ES-I3 (cell line): ENCODE measurements at regions not wholly inside any gene's neighbourhood (a gene's known extent, or its start where the extent isn't known, plus 50 kb on each side); places are given as distances from the start of the nearest gene placed in this dataset.
A peak's percentile ranks its signal among the peaks of the same experiment; 100 is the strongest.
"Not testable (repeated sequence)": the region's sequence is repeated elsewhere in the genome, so short reads cannot be mapped to it uniquely, and the experiment has no call there.

Source experiments
- H3K36me3 ChIP-seq: 2 replicates; pipeline ENCODE4 v1.6.1; 2013; ENCODE audit warnings: mild to moderate bottlenecking, low read length, control low read depth, moderate library complexity; ENCODE audit not compliant: insufficient read depth
- H3K4me1 ChIP-seq: 2 replicates; pipeline ENCODE4 v1.6.1; 2013; ENCODE audit warnings: mild to moderate bottlenecking, control low read depth, low read length; ENCODE audit not compliant: insufficient read depth
- H3K9ac ChIP-seq: 2 replicates; pipeline ENCODE4 v1.6.1; 2013; ENCODE audit warnings: low read depth, mild to moderate bottlenecking, low read length, moderate library complexity
- H3K9me3 ChIP-seq: 2 replicates; pipeline ENCODE4 v1.6.1; 2013; ENCODE audit warnings: mild to moderate bottlenecking, low read length, moderate library complexity; ENCODE audit not compliant: control insufficient read depth, insufficient read depth

DNA sequence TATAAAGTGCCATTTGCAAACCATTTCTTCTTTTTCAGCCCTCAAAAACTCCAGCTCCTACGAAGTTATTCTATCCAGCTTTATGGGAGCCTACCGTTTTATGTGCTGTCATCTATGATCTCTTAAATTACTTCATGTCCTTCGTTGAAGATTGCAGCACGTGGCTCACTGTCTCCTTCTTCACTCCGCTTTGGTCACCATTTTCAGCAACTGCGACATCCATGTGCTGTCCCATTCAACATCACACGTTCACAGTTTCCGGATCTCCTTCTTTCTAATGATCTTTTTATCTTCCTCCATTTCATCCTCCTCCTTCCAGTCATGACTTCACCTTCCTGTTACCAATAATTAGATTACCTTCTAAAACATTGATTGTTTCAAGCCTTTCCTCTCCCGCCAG lies 143.3 kb upstream of the KRAS start:
- Histone ChIP-seq H3K4me1 (no peaks in the 10 kb centered on the region), H3K9ac (no peak overlapping the region)

DNA sequence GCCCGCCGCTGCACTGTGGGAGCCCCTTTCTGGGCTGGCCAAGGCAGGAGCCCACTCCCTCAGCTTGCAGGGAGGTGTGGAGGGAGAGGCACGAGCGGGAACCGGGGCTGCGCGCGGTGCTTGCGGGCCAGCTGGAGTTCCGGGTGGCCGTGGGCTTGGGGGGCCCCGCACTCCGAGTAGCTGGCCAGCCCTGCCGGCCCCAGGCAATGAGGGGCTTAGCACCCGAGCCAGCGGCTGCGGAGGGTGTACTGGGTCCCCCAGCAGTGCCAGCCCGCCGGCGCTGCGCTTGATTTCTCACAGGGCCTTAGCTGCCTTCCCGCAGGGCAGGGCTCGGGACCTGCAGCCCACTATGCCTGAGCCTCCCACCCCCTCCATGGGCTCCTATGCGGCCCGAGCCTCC lies 140.6 kb upstream of the KRAS start:
- not testable (repeated sequence) for H3K9me3 ChIP-seq, H3K9ac ChIP-seq, H3K36me3 ChIP-seq, H3K4me1 ChIP-seq

More for the DNA sequence above, 143.3 kb upstream of the KRAS start:
- Histone ChIP-seq H3K36me3 (no peaks in the 10 kb centered on the region), H3K9me3 (no peaks in the 10 kb centered on the region)

DNA sequence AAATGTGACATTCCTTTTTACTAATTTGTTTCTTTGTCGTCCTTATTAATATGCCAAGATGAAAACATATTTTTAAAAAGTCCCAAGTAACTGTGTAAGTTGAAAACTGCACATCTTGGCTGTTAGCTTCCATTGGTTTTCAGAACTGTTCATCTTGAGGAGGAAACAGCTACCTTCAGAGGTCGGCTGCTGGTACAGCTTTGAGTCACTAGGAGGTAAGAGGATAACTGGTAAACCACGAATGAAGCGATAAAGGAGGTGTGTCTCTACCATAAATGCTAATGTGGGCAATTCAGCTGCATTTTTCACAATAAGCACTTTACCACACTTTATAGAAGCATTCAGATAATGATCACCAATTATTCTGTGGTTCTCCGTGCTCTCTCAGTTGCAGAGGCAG lies 137.5 kb upstream of the KRAS start:
- H3K36me3 ChIP-seq, result no peaks in the 10 kb centered on the region
- no peaks in the 10 kb centered on the region for H3K4me1 ChIP-seq
- H3K9ac ChIP-seq, result no peak overlapping the region
- no peaks in the 10 kb centered on the region for H3K9me3 ChIP-seq

DNA sequence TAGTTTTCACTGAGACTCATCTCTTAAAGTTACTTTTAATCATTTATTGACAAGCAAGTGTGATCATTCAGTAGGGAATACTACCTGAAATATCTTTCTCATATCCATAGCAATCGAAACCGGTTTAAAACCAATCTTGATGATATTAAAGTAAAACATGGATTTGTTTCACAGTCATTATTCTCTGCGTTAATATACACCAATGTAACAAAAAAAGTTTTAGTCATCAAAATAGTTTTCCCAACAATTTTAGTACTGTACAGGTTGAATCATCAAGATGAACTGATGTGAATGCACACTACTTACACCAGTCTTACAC lies 137.0 kb upstream of the KRAS start:
- no peaks in the 10 kb centered on the region for H3K36me3 ChIP-seq
- no peak overlapping the region for H3K9ac ChIP-seq
- H3K4me1 ChIP-seq, result no peaks in the 10 kb centered on the region
- no peaks in the 10 kb centered on the region for H3K9me3 ChIP-seq

DNA sequence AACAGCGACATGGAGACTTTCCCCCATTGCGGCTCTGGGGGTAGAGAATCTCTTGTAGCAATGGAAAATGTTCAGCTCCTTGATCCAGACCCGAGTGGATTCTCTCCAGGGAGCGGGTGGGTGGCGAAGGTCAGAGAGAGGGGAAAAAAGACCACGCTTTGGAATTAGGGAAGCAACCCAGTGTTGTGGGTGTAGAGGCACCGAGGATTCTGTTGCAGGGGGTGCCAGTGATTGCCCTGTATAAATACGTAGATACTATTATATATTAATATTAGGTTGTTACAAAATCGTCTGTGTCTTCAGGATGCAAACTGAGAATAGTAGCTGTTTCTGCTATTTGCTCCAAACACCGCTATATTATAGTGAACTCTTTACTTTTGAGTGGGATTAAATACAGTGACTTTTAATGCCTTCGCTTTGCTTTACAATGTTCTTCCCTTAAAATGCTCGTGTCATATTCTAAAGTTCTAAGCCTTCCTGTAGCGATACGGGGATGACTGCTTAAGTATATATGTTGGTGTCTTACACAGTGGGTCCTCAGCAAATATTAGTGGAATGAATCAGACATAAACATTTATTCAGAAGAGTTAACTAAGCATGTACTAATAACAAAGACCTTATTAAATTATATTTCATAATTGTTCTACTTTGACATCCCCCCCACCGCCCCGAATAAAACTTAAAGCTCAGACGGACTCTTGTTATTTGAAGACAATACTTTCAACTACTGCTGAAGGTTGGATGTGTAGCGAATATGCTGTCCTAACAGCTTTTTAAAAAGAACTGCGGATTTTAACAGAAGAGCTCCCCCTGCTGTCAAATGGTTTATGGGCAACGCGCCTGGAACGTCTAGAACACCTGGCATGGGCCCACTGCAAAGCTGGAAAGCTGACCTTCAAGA lies 136.4 kb upstream of the KRAS start:
- H3K4me1 ChIP-seq, result no peaks in the 10 kb centered on the region
- peak overlapping the region; percentile 95 for H3K9ac ChIP-seq
- H3K9me3 ChIP-seq, result no peaks in the 10 kb centered on the region
- H3K36me3 ChIP-seq, result no peaks in the 10 kb centered on the region

DNA sequence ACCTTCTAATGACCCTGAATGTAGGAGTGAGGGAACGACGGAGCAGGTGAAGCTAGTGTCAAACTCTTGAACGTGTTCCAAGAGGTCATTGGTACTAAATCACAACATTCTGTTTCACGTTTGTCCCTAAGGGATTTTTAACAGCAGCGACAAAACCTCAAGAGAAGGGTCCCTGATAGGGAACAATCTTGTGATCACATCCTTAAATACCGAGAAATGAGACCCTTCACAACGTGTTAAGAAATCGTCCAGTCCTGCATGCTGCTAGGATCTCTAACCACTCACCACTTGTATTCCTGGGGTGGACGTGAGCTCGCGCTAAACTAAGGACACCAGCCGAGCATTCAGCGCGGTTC lies 134.1 kb upstream of the KRAS start:
- Histone ChIP-seq H3K9ac (peak overlapping the region; percentile 95), H3K36me3 (no peaks in the 10 kb centered on the region), H3K9me3 (no peaks in the 10 kb centered on the region), H3K4me1 (no peaks in the 10 kb centered on the region)

DNA sequence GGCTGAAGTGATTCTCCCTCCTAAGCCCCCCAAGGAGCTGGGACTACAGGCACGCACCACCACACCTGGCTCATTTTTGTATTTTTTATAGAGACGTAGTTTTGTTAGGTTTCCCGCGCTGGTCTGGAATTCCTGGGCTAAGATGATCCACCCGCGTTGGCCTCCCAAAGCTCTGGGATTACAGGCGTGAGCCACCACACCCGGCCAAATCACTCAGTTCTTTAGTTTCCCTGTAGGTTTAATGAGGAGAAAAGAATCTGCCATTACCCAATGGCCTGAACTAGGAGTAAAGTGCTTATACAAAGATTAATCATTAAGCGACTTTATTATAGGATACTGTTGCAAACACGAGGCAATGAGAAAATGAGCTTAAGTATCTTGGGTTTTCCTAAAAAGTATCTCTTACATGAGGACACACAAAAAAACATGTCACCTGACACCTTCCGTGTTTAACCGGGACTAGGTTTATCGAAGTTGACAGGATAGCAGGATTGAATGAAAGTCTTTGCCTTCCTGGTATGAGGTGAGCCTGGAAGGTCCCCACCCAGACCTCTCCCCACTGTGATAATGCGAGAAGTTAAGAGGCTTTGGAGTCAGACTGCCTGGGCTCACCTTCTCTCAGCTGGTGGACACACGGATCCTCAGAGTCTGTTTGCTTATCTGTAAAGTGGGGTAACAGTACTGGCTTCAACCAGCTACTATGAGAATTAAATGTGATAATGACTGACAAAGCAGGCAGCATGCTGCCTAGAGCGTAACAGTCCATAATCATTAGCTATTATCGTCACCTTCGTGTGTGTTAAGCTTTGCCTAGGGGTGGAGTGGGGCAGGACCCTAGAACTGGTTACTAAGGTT lies 133.5 kb upstream of the KRAS start:
- no peaks in the 10 kb centered on the region for H3K36me3 ChIP-seq
- H3K4me1 ChIP-seq, result no peaks in the 10 kb centered on the region
- H3K9me3 ChIP-seq, result no peaks in the 10 kb centered on the region
- peak overlapping the region; percentile 95; the same call in 1 of the 2 replicates for H3K9ac ChIP-seq

DNA sequence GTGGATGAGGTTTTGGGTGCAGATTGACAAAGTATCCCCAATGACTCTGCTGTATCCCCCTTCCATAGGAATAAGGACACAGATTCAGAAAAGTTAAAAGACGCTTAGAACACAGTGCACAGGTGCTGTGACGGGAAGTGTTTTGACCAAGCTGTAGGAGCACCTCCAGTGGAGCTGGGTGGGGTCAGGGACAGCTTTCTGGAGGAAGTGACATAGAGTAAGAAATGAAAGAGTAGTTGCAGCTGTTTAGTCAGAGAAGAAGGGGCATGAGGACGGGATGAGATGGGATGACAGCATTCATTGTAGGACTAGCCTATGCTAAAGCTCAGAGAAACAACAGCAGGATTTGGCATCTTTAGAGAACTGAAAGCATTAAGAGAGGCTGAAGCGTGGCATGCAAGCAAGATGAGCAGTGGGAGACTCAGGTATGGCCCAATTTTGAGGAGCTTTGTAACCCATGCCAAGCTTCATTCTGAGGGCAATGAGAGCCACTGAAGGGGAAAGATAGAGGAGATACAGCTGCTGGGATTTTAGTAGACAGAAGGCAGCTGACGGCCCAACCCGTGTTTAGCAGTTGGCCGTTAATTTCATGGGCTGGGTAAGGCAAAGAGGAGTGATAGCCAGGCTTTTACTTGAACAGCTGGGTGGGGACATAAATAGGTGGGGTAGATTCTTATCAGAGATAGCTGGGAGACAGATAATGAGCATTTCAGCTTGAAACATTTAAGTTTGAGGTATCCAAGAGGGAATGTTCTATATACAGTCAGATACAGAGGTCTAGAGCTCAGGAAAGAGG lies 131.8 kb upstream of the KRAS start:
- no peaks in the 10 kb centered on the region; the same call in 1 of the 2 replicates for H3K9me3 ChIP-seq

DNA sequence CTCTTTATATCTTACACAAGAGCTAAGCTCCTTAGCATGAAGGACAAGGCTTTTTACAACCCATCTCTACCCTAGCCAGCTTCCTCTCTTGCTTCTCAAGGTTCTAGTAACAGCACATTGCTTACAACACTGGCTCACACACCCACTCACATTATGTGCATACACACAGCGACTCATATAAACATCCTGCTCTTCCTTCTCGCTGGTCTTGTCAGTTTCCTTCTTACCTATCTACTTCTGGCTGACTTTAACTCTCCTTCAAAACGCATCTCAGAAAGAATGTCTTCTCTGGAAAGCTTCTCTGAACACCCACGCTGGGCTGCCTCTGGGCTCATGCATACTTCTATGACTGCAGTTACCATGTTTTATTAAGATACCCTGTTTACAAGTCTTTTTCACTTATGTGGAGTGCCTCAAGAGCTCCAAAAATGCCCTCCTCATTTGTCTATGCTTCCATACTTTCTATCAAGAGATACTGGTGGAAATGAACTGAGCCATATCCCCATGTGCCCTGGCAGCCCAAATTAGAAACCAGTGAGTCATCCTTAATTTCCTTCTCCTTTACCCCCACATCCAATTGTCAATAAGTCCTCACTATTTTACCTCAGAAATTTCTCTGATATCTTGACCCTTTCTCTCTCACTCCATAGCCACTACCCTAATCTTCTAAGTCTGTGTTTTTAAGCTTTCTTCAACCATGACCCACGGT lies 126.9 kb upstream of the KRAS start:
- Histone ChIP-seq H3K9me3 (no peaks in the 10 kb centered on the region; the same call in 1 of the 2 replicates), H3K9ac (no peak overlapping the region), H3K4me1 (peaks cover 4% of the 10 kb centered on the region; the same call in 1 of the 2 replicates), H3K36me3 (no peaks in the 10 kb centered on the region)

More for the DNA sequence above, 131.8 kb upstream of the KRAS start:
- no peaks in the 10 kb centered on the region for H3K36me3 ChIP-seq
- no peak overlapping the region for H3K9ac ChIP-seq
- H3K4me1 ChIP-seq, result peaks cover 2% of the 10 kb centered on the region; the same call in 1 of the 2 replicates

DNA sequence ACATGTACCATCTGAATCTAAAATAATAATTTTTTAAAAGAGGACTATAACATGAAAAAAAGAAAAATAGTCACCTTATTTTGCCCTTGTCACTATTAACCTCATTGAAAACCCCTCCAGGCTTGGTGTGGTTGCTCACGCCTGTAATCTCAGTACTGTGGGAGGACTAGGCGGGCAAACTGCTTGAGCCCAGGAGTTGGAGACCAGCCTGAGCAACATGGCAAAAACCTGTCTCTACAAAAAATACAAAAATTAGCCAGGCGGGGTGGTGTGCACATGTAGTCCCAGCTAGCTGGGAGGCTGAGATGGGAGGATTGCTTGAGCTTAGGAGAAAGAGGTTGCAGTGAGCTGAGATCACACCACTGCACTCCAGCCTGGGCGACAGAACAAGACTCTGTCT lies 126.3 kb upstream of the KRAS start:
- Histone ChIP-seq H3K36me3 (no peaks in the 10 kb centered on the region), H3K9ac (no peak overlapping the region), H3K9me3 (no peaks in the 10 kb centered on the region; the same call in 1 of the 2 replicates), H3K4me1 (peaks cover 4% of the 10 kb centered on the region; the same call in 1 of the 2 replicates)

DNA sequence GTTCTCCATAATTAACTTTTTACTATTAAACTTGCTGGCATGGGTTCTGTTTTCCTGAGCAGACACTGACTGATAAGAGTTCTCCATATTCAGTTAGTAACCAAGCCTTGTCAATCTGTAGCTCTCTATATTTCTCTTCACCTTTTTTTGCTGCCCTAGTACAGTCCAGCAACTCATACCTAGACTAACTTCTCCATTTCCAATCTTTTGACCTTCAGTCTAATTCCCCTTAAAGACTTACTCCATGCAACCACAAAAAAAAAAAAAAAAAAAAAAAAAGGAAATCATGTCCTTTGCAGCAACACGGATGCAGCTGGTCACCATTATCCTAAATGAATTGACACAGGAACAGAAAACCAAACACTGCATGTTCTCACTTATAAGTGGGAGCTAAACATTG lies 125.7 kb upstream of the KRAS start:
- peaks cover 4% of the 10 kb centered on the region; the same call in 1 of the 2 replicates for H3K4me1 ChIP-seq
- H3K36me3 ChIP-seq, result no peaks in the 10 kb centered on the region
- H3K9ac ChIP-seq, result no peak overlapping the region
- no peaks in the 10 kb centered on the region; the same call in 1 of the 2 replicates for H3K9me3 ChIP-seq

DNA sequence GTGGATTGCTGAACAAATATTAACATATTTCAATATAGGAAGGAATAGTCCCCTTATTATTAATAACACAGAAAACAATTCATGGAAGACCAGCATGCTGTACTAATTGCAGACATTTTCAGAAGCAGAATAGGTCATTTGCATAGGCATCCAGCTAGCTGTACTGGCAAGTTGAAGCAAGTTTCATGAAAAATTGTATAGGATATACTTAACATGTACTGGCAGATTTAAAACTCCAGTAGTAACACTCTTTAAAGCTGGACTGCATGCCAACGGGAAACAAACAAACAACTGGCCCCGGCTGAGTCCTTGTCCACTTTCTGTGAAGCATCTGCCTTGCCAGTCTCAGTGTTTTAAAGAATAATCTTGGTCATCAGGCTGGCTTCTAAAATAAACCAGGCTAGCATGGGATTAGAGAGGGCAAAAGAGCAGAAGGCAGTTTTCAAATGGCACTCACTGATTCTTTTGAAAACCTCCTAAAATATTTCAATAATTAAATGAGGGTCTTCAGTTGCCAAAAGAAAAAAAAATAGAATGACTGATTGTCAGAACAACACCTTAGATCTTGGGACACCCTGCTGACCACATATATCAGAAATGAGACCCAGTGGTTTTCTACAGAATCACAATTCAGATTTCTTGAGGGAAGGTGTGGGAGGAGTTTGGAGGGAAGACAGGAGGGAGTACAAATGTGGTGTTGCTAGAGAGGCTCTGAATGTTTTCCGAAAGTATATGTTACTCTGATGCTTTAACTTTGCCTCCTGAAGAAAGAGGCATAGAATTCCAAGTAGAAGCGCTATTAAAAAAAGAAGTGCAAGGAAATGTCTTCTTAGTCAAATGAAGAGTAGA lies 122.5 kb upstream of the KRAS start:
- Histone ChIP-seq H3K9me3 (no peaks in the 10 kb centered on the region; the same call in 1 of the 2 replicates), H3K36me3 (no peaks in the 10 kb centered on the region), H3K4me1 (peaks cover 4% of the 10 kb centered on the region; the same call in 1 of the 2 replicates), H3K9ac (no peak overlapping the region)

DNA sequence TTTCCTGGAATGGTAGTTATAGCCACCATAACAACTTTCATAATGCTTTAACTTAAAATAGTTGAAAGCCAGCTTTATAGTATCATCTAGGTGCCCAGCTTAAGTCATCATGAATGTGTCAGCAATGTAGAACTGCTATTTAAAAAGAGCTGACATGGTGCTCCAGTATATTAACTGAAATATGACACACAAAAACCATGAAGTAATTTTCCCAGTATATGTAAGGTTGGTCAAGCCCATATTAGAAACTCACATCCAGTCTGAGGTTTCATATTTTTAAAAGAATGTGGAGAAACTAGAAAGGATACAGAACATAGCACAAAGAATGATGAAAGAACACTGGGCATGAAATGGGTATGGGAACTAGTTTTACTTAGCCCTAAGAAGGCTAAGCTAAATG lies 121.3 kb upstream of the KRAS start:
- Histone ChIP-seq H3K36me3 (no peaks in the 10 kb centered on the region), H3K9ac (no peak overlapping the region), H3K9me3 (no peaks in the 10 kb centered on the region), H3K4me1 (no peaks in the 10 kb centered on the region)
